Mammary epithelial cell (primary cell): ENCODE measurements at regions not wholly inside any gene's neighbourhood (a gene's known extent, or its start where the extent isn't known, plus 50 kb on each side); places are given as distances from the start of the nearest gene placed in this dataset.

Experiments used
- CTCF ChIP-seq, 2 donors: IDR thresholded peaks in 1 of 2; conservative IDR thresholded peaks in 1 of 2; 2 replicates each; pipeline ENCODE4 v1.5.1; 2011 to 2012; ENCODE audit warnings: inconsistent platforms in 2 of 2, low read length in 2 of 2, mild to moderate bottlenecking in 2 of 2, control low read depth in 1 of 2, low read depth in 1 of 2; ENCODE audit not compliant: insufficient read depth in 1 of 2; ENCODE audit errors: extremely low read depth in 1 of 2
- EZH2 ChIP-seq: IDR thresholded peaks from 2 replicates; pipeline ENCODE4 v1.6.1; 2012; ENCODE audit warnings: low read length, inconsistent platforms, borderline replicate concordance

- TF ChIP-seq CTCF (conservative IDR thresholded peaks at IDR 0.05 in 1 of 2, IDR thresholded peaks at IDR 0.05 in 1 of 2; ENCODE audit: extremely low read depth in 1 of 2, insufficient read depth in 1 of 2, low read depth in 1 of 2, low read length in 2 of 2) (no peak), EZH2 (no peak)
Observed at GRCh38 chr12:14256121-14256520, 109.4 kb upstream of the ATF7IP start.
